HEK293 (cell line): ENCODE measurements at regions not wholly inside any gene's neighbourhood (a gene's known extent, or its start where the extent isn't known, plus 50 kb on each side); places are given as distances from the start of the nearest gene placed in this dataset.

Experiments
- CTCF ChIA-PET: fragments of 350-600 bp; formaldehyde crosslinking; extraction: SDS; loops from one replicate; lab custom pipeline; 2021; ENCODE audit warnings: antibody characterized with exemption; lab: Yijun Ruan, JAX
- POLR2A ChIA-PET: fragments of 300-600 bp; formaldehyde crosslinking; extraction: SDS; loops from one replicate; lab custom pipeline; 2020; ENCODE audit warnings: antibody characterized with exemption, inconsistent platforms; lab: Yijun Ruan, JAX
- H3K27ac ChIP-seq: fragments of 200-500 bp; sonication (Bioruptor generic); 2 replicates; pipeline ENCODE4 v1.5.1; 2014; ENCODE audit warnings: low read depth, low read length, control low read depth, inconsistent platforms; ENCODE audit errors: extremely low read depth
- H3K36me3 ChIP-seq, 2 experiments: fragments of 200-500 bp in 1 of 2; sonication (Bioruptor generic) in 1 of 2; 1 replicate in 1 of 2; 2 replicates in 1 of 2; pipeline ENCODE4 v1.5.1; 2014 to 2017; ENCODE audit warnings: inconsistent platforms in 2 of 2, low read length in 2 of 2; ENCODE audit not compliant: control insufficient read depth in 2 of 2, insufficient read depth in 1 of 2
- H3K4me1 ChIP-seq: fragments of 200-500 bp; sonication (Bioruptor generic); 2 replicates; pipeline ENCODE4 v1.5.1; 2014; ENCODE audit warnings: mild to moderate bottlenecking, low read length, inconsistent platforms; ENCODE audit not compliant: control insufficient read depth, insufficient read depth
- H3K4me3 ChIP-seq: 2 replicates; pipeline ENCODE4 v1.5.1; 2011; ENCODE audit warnings: low read depth, mild to moderate bottlenecking, control low read depth, low read length, moderate library complexity
- H3K9me3 ChIP-seq: fragments of 200-500 bp; sonication (Bioruptor generic); 2 replicates; pipeline ENCODE4 v1.5.1; 2014; ENCODE audit warnings: low read depth, low read length, inconsistent platforms; ENCODE audit not compliant: control insufficient read depth, insufficient read depth
- EGR2 ChIP-seq: fragments of 450-650 bp; formaldehyde crosslinking; IDR thresholded peaks from 2 replicates; pipeline ENCODE4 v1.5.1; 2016; ENCODE audit warnings: low read depth, missing biosample characterization, missing genetic modification characterization
- GLI4 ChIP-seq: fragments of 450-650 bp; formaldehyde crosslinking; IDR thresholded peaks from 2 replicates; pipeline ENCODE4 v1.5.1; 2016; ENCODE audit warnings: missing biosample characterization, missing genetic modification characterization
- GLIS2 ChIP-seq: fragments of 450-650 bp; formaldehyde crosslinking; IDR thresholded peaks from 2 replicates; pipeline ENCODE4 v1.5.1; 2016; ENCODE audit warnings: missing biosample characterization, missing genetic modification characterization
- KLF16 ChIP-seq: fragments of 450-650 bp; formaldehyde crosslinking; IDR thresholded peaks from 2 replicates; pipeline ENCODE4 v1.5.1; 2017; ENCODE audit warnings: missing biosample characterization, missing genetic modification characterization
- KLF7 ChIP-seq: fragments of 450-650 bp; formaldehyde crosslinking; IDR thresholded peaks from 2 replicates; pipeline ENCODE4 v1.5.1; 2016; ENCODE audit warnings: missing biosample characterization, missing genetic modification characterization, borderline replicate concordance
- WT1 ChIP-seq: fragments of 450-650 bp; formaldehyde crosslinking; IDR thresholded peaks from 2 replicates; pipeline ENCODE4 v1.5.1; 2016; ENCODE audit warnings: missing biosample characterization, missing genetic modification characterization
- ZFP37 ChIP-seq: fragments of 450-650 bp; formaldehyde crosslinking; IDR thresholded peaks from 2 replicates; pipeline ENCODE4 v1.5.1; 2016; ENCODE audit warnings: missing biosample characterization, missing genetic modification characterization
- ZNF133 ChIP-seq: fragments of 450-650 bp; formaldehyde crosslinking; IDR thresholded peaks from 2 replicates; pipeline ENCODE4 v1.5.1; 2016; ENCODE audit warnings: missing biosample characterization, missing genetic modification characterization
- ZNF138 ChIP-seq: fragments of 450-650 bp; formaldehyde crosslinking; IDR thresholded peaks from 2 replicates; pipeline ENCODE4 v1.5.1; 2016; ENCODE audit warnings: missing biosample characterization, missing genetic modification characterization, borderline replicate concordance
- ZNF239 ChIP-seq: fragments of 450-650 bp; formaldehyde crosslinking; IDR thresholded peaks from 2 replicates; pipeline ENCODE4 v1.5.1; 2016; ENCODE audit warnings: missing biosample characterization, missing genetic modification characterization
- ZNF248 ChIP-seq: fragments of 450-650 bp; formaldehyde crosslinking; IDR thresholded peaks from 2 replicates; pipeline ENCODE4 v1.5.1; 2017; ENCODE audit warnings: missing biosample characterization, missing genetic modification characterization
- ZNF341 ChIP-seq: fragments of 450-650 bp; formaldehyde crosslinking; IDR thresholded peaks from 2 replicates; pipeline ENCODE4; 2016; ENCODE audit warnings: low read depth, missing biosample characterization, missing genetic modification characterization
- ZNF366 ChIP-seq: fragments of 450-650 bp; formaldehyde crosslinking; conservative IDR thresholded peaks from 2 replicates; pipeline ENCODE4 v1.5.1; 2016; ENCODE audit warnings: missing biosample characterization, missing genetic modification characterization
- ZNF391 ChIP-seq: fragments of 450-650 bp; formaldehyde crosslinking; IDR thresholded peaks from 2 replicates; pipeline ENCODE4 v1.5.1; 2016; ENCODE audit warnings: low read depth, missing biosample characterization, missing genetic modification characterization, borderline replicate concordance
- ZNF501 ChIP-seq: fragments of 450-650 bp; formaldehyde crosslinking; IDR thresholded peaks from 2 replicates; pipeline ENCODE4 v1.5.1; 2016; ENCODE audit warnings: missing biosample characterization, missing genetic modification characterization
- ZNF510 ChIP-seq: fragments of 450-650 bp; formaldehyde crosslinking; IDR thresholded peaks from 2 replicates; pipeline ENCODE4 v1.5.1; 2018; ENCODE audit warnings: mild to moderate bottlenecking, missing genetic modification characterization, missing biosample characterization; ENCODE audit not compliant: insufficient replicate concordance
- ZNF585B ChIP-seq: fragments of 450-650 bp; formaldehyde crosslinking; IDR thresholded peaks from 2 replicates; pipeline ENCODE4 v1.5.1; 2016; ENCODE audit warnings: missing biosample characterization, missing genetic modification characterization
- ZNF624 ChIP-seq: fragments of 450-650 bp; formaldehyde crosslinking; IDR thresholded peaks from 2 replicates; pipeline ENCODE4 v1.5.1; 2017; ENCODE audit warnings: missing biosample characterization, missing genetic modification characterization
- ZNF626 ChIP-seq: fragments of 450-650 bp; sonication (Bioruptor Pico); formaldehyde crosslinking; IDR thresholded peaks from 2 replicates; pipeline ENCODE4 v1.5.1; 2018; ENCODE audit warnings: missing biosample characterization, missing genetic modification characterization, inconsistent platforms
- ZNF629 ChIP-seq: fragments of 450-650 bp; formaldehyde crosslinking; IDR thresholded peaks from 2 replicates; pipeline ENCODE4 v1.5.1; 2017; ENCODE audit warnings: missing biosample characterization, missing genetic modification characterization
- ZNF664 ChIP-seq: fragments of 450-650 bp; formaldehyde crosslinking; IDR thresholded peaks from 2 replicates; pipeline ENCODE4 v1.5.1; 2016; ENCODE audit warnings: missing biosample characterization, missing genetic modification characterization
- ZNF670 ChIP-seq: fragments of 450-650 bp; formaldehyde crosslinking; IDR thresholded peaks from 2 replicates; pipeline ENCODE4 v1.5.1; 2016; ENCODE audit warnings: missing biosample characterization, missing genetic modification characterization, low read depth
- ZNF792 ChIP-seq: fragments of 450-650 bp; formaldehyde crosslinking; IDR thresholded peaks from 2 replicates; pipeline ENCODE4 v1.5.1; 2016; ENCODE audit warnings: missing biosample characterization, missing genetic modification characterization
- ZNF830 ChIP-seq: fragments of 450-650 bp; IDR thresholded peaks from 2 replicates; pipeline ENCODE4 v1.5.0; 2018; ENCODE audit warnings: missing biosample characterization, missing genetic modification characterization, low read depth, mild to moderate bottlenecking, moderate library complexity
- TF ChIP-seq, protein P1 (sequence below): fragments of 450-650 bp; formaldehyde crosslinking; IDR thresholded peaks from 2 replicates; pipeline ENCODE4 v1.5.1; 2016; ENCODE audit warnings: missing biosample characterization, missing genetic modification characterization
- TF ChIP-seq, protein P2 (sequence below): sonication (generic); formaldehyde crosslinking; IDR thresholded peaks from 2 replicates; pipeline ENCODE4 v1.8.1; 2022; ENCODE audit warnings: mild to moderate bottlenecking, moderate library complexity, missing genetic modification reagents
- TF ChIP-seq, protein P3 (sequence below): fragments of 450-650 bp; formaldehyde crosslinking; IDR thresholded peaks from 2 replicates; pipeline ENCODE4 v1.5.1; 2016; ENCODE audit warnings: missing biosample characterization, missing genetic modification characterization

DNA sequence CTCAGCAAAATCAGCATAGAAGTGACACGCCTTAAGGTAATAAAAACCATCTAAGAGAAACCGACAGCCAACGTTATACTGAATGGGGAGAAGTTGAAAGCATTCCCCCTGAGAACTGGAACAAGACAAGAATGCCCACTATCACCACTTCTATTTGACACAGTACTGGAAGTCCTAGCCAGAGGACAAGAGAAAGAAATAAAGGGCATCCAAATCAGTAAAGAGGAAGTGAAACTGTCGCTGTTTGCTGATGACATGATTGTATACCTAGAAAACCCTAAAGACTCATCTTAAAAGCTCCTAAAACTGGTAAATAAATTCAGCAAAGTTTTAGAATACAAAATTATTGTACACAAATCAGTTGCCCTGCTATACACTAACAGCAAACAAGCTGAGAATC lies 393.3 kb downstream of the KIF4B start:
- no peak overlapping the region for H3K4me3 ChIP-seq
- TF ChIP-seq GLI4 (tag by site-specific recombination): no peak
- TF ChIP-seq ZNF624 (tag by site-specific recombination): no peak
- no peak for TF ChIP-seq ZNF501 (tag by site-specific recombination)
- TF ChIP-seq ZNF585B: no peak
- TF ChIP-seq, protein P1, sequence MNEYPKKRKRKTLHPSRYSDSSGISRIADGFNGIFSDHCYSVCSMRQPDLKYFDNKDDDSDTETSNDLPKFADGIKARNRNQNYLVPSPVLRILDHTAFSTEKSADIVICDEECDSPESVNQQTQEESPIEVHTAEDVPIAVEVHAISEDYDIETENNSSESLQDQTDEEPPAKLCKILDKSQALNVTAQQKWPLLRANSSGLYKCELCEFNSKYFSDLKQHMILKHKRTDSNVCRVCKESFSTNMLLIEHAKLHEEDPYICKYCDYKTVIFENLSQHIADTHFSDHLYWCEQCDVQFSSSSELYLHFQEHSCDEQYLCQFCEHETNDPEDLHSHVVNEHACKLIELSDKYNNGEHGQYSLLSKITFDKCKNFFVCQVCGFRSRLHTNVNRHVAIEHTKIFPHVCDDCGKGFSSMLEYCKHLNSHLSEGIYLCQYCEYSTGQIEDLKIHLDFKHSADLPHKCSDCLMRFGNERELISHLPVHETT (tag by site-specific recombination): no peak
- TF ChIP-seq ZNF626 (tag by site-specific recombination): no peak
- TF ChIP-seq ZNF629 (tag by site-specific recombination): no peak
- TF ChIP-seq, all 188 proteins: peak for 0
- H3K9me3 ChIP-seq: no peaks in the 10 kb centered on the region
- H3K27ac ChIP-seq: no peak overlapping the region
- ChIA-PET CTCF (no interaction called here), POLR2A (interaction anchor here (0.6 kb wide), 1 partner anchor 22 kb away, joined by 9 read pairs; no protein-coding TSS in a partner anchor)
- H3K36me3 ChIP-seq: no peaks in the 10 kb centered on the region
- peaks cover 4% of the 10 kb centered on the region; the same call in 1 of the 2 replicates for H3K4me1 ChIP-seq

DNA sequence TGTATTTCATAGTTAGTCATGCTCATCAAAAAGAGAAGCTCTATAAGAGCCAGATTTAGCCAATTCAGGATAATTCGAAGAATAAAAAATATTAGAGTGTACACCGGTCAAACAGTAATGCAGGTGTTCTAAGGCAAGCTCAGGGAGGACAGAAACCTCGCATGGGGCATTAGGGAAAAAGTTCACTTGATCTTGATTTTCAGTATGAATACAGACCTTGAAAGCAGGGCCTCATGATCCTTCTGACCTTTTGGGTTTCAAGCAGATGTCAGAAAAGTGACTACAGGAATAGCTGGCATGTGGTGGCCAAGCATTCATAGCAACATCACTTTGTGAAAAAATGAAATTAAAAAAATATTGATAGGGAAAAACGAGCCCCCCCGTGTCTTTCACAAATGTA lies 394.9 kb downstream of the KIF4B start:
- Histone ChIP-seq H3K27ac (no peak overlapping the region), H3K4me1 (no peaks in the 10 kb centered on the region), H3K4me3 (no peak overlapping the region), H3K9me3 (no peaks in the 10 kb centered on the region), H3K36me3 (no peaks in the 10 kb centered on the region)
- POLR2A ChIA-PET: no interaction called here
- CTCF ChIA-PET: no interaction called here
- TF ChIP-seq, protein P2, sequence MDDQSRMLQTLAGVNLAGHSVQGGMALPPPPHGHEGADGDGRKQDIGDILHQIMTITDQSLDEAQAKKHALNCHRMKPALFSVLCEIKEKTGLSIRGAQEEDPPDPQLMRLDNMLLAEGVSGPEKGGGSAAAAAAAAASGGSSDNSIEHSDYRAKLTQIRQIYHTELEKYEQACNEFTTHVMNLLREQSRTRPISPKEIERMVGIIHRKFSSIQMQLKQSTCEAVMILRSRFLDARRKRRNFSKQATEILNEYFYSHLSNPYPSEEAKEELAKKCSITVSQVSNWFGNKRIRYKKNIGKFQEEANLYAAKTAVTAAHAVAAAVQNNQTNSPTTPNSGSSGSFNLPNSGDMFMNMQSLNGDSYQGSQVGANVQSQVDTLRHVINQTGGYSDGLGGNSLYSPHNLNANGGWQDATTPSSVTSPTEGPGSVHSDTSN: no peak
- TF ChIP-seq ZNF830 (tag by site-specific recombination) (no peak), ZFP37 (no peak), ZNF133 (tag by site-specific recombination) (no peak), ZNF510 (tag by site-specific recombination) (no peak), ZNF138 (no peak), ZNF366 (no peak), KLF7 (tag by site-specific recombination) (no peak), EGR2 (tag by site-specific recombination) (no peak)
- TF ChIP-seq, protein P3, sequence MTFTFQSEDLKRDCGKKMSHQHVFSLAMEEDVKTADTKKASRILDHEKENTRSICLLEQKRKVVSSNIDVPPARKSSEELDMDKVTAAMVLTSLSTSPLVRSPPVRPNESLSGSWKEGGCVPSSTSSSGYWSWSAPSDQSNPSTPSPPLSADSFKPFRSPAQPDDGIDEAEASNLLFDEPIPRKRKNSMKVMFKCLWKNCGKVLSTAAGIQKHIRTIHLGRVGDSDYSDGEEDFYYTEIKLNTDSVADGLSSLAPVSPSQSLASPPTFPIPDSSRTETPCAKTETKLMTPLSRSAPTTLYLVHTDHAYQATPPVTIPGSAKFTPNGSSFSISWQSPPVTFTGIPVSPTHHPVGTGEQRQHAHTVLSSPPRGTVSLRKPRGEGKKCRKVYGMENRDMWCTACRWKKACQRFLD: no peak

DNA sequence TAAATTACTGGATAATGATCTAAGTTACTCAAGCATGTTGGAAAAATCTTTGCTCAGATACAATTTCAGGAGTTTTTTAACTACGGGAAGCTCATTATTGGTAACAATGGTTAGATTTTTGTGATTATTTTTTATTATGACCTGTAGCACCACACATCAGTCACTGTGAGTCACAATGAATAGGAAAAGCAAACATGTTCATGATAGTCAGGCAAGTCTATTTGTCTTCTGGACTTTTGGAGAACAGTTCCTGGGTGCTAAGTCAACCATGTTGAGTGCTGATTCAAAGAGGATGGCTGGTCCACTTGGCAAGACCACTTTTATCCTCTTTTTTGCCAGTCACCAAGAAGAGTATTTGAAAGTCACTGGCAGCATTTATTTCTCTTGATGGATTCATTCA lies 403.2 kb downstream of the KIF4B start:
- POLR2A ChIA-PET: interaction anchor here (0.7 kb wide), 1 partner anchor 700 kb away, joined by 3 read pairs; no protein-coding TSS in a partner anchor
- H3K4me1 ChIP-seq: no peaks in the 10 kb centered on the region
- no peaks in the 10 kb centered on the region for H3K9me3 ChIP-seq
- CTCF ChIA-PET: no interaction called here
- no peak overlapping the region for H3K27ac ChIP-seq
- H3K4me3 ChIP-seq: no peak overlapping the region
- H3K36me3 ChIP-seq: no peaks in the 10 kb centered on the region
- TF ChIP-seq ZNF670 (tag by site-specific recombination) (no peak), ZNF664 (tag by site-specific recombination) (no peak), ZNF792 (tag by site-specific recombination) (no peak), ZNF391 (tag by site-specific recombination) (no peak), ZNF248 (tag by site-specific recombination) (no peak), KLF16 (no peak), ZNF341 (no peak), ZNF239 (tag by site-specific recombination) (no peak), WT1 (tag by site-specific recombination) (no peak), GLIS2 (no peak)
